Peyer's patch (tissue), 4 donors: ENCODE measurements at regions not wholly inside any gene's neighbourhood (a gene's known extent, or its start where the extent isn't known, plus 50 kb on each side); places are given as distances from the start of the nearest gene placed in this dataset.

ENCODE experiments used
- CTCF ChIP-seq, 6 experiments: fragments of 450-650 bp in 4 of 6; fragments of 200-600 bp in 2 of 6; sonication (generic) in 1 of 6; IDR thresholded peaks; one replicate each; pipeline ENCODE4 v1.5.1; 2017 to 2019; ENCODE audit warnings: antibody characterized with exemption in 6 of 6, mild to moderate bottlenecking in 3 of 6, moderate library complexity in 1 of 6
- POLR2A ChIP-seq, 2 donors: fragments of 450-650 bp; IDR thresholded peaks; one replicate each; pipeline ENCODE4 v1.5.1; 2017; ENCODE audit warnings: antibody characterized with exemption in 2 of 2, mild to moderate bottlenecking in 2 of 2, moderate library complexity in 2 of 2

GRCh38 chr20:6282642-6283041 lies 159.8 kb upstream of the FERMT1 start:
- TF ChIP-seq CTCF (IDR thresholded peaks at IDR 0.05) (no peak), POLR2A (IDR thresholded peaks at IDR 0.05) (no peak)
